H1 (cell line): ENCODE measurements at regions not wholly inside any gene's neighbourhood (a gene's known extent, or its start where the extent isn't known, plus 50 kb on each side); places are given as distances from the start of the nearest gene placed in this dataset.

Source experiments
- BACH1 ChIP-seq: IDR thresholded peaks from 2 replicates; pipeline ENCODE4 v1.6.1; 2012; ENCODE audit warnings: low read length, improper control_type of control experiment
- BRCA1 ChIP-seq: IDR thresholded peaks from 2 replicates; pipeline ENCODE4 v1.6.1; 2012; ENCODE audit warnings: low read depth, low read length, improper control_type of control experiment
- EGR1 ChIP-seq: IDR thresholded peaks from 2 replicates; pipeline ENCODE4 v1.6.1; 2011; ENCODE audit warnings: low read depth, low read length, borderline replicate concordance
- EZH2 ChIP-seq: fragments of 200-600 bp; sonication (generic); IDR thresholded peaks from 2 replicates; pipeline ENCODE4 v1.7.1; 2012; ENCODE audit warnings: low read depth, mild to moderate bottlenecking, moderate library complexity, low read length, inconsistent platforms; ENCODE audit not compliant: severe bottlenecking
- MAFK ChIP-seq: IDR thresholded peaks from 2 replicates; pipeline ENCODE4 v1.6.1; 2012; ENCODE audit warnings: low read depth, mild to moderate bottlenecking, improper control_type of control experiment, low read length
- NANOG ChIP-seq: IDR thresholded peaks from 2 replicates; pipeline ENCODE4 v1.6.1; 2011; ENCODE audit warnings: low read length, low read depth, mild to moderate bottlenecking, inconsistent platforms; ENCODE audit not compliant: insufficient read depth, poor library complexity, severe bottlenecking
- RAD21 ChIP-seq, 2 experiments: IDR thresholded peaks in 1 of 2; conservative IDR thresholded peaks in 1 of 2; 2 replicates each; pipeline ENCODE4 v1.6.1; 2011; ENCODE audit warnings: low read depth in 2 of 2, low read length in 2 of 2, improper control_type of control experiment in 1 of 2, inconsistent platforms in 1 of 2, mild to moderate bottlenecking in 1 of 2, moderate library complexity in 1 of 2
- RFX5 ChIP-seq: IDR thresholded peaks from 2 replicates; pipeline ENCODE4 v1.6.1; 2011; ENCODE audit warnings: low read depth, low read length, improper control_type of control experiment, borderline replicate concordance
- SAP30 ChIP-seq: fragments of 300-600 bp; sonication (generic); IDR thresholded peaks from 2 replicates; pipeline ENCODE4 v1.7.1; 2012; ENCODE audit warnings: low read length, moderate library complexity, mild to moderate bottlenecking, inconsistent platforms; ENCODE audit not compliant: insufficient read depth, insufficient replicate concordance
- SIRT6 ChIP-seq: IDR thresholded peaks from one replicate; pipeline ENCODE4 v1.7.1; 2012; ENCODE audit warnings: low read length, inconsistent platforms
- SP2 ChIP-seq: IDR thresholded peaks from 2 replicates; pipeline ENCODE4 v1.6.1; 2012; ENCODE audit warnings: mild to moderate bottlenecking, low read length, inconsistent platforms
- SUZ12 ChIP-seq: fragments of 200-600 bp; sonication (generic); IDR thresholded peaks from 2 replicates; pipeline ENCODE4 v1.6.1; 2012; ENCODE audit warnings: mild to moderate bottlenecking, inconsistent platforms, low read length, moderate library complexity, mixed read lengths
- TEAD4 ChIP-seq: IDR thresholded peaks from 2 replicates; pipeline ENCODE4 v1.6.1; 2012; ENCODE audit warnings: low read depth, low read length, inconsistent platforms, mixed read lengths
- TF ChIP-seq, protein P1 (sequence below): IDR thresholded peaks from 2 replicates; pipeline ENCODE4 v1.6.1; 2011; ENCODE audit warnings: low read length, improper control_type of control experiment

- no peak for TF ChIP-seq BACH1
- no peak for TF ChIP-seq SP2
- TF ChIP-seq TEAD4 = 0 out of 2 replicates have a peak, but pooled peaks have one; percentile 12
- no peak for TF ChIP-seq SUZ12
- TF ChIP-seq SIRT6 = no peak
- no peak for TF ChIP-seq NANOG
- TF ChIP-seq RFX5 = no peak
- no peak for TF ChIP-seq MAFK
- TF ChIP-seq EZH2 = no peak
- no peak for TF ChIP-seq SAP30
- no peak for TF ChIP-seq EGR1
- TF ChIP-seq BRCA1 = no peak
- peak in 1 of 2 experiments; percentile 44; a peak in 2 of 4 replicates for TF ChIP-seq RAD21 (IDR thresholded peaks at IDR 0.05 in 1 of 2, conservative IDR thresholded peaks at IDR 0.05 in 1 of 2; ENCODE audit: low read depth in 2 of 2, low read length in 2 of 2)
- TF ChIP-seq, protein P1, sequence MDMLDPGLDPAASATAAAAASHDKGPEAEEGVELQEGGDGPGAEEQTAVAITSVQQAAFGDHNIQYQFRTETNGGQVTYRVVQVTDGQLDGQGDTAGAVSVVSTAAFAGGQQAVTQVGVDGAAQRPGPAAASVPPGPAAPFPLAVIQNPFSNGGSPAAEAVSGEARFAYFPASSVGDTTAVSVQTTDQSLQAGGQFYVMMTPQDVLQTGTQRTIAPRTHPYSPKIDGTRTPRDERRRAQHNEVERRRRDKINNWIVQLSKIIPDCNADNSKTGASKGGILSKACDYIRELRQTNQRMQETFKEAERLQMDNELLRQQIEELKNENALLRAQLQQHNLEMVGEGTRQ = no peak
Measured at GRCh38 chr13:59176775-59177174, 987.0 kb downstream of the DIAPH3 start (continued).
